SJCRH30 (cell line): ENCODE measurements at regions not wholly inside any gene's neighbourhood (a gene's known extent, or its start where the extent isn't known, plus 50 kb on each side); places are given as distances from the start of the nearest gene placed in this dataset.

Source experiments
- DNase-seq, 2 experiments: peaks; one replicate each; pipeline ENCODE4 v3.0.0-alpha.2; 2015 to 2020
- H3K27ac ChIP-seq: fragments of 250-450 bp; sonication (Bioruptor Pico); 2 replicates; pipeline ENCODE4 v1.5.1; 2020; ENCODE audit warnings: mild to moderate bottlenecking, moderate library complexity
- H3K27me3 ChIP-seq: fragments of 250-450 bp; sonication (Bioruptor Pico); 2 replicates; pipeline ENCODE4 v1.5.1; 2020; ENCODE audit warnings: mild to moderate bottlenecking, moderate library complexity
- H3K36me3 ChIP-seq: fragments of 250-450 bp; sonication (Bioruptor Pico); 2 replicates; pipeline ENCODE4 v1.5.1; 2020; ENCODE audit warnings: mild to moderate bottlenecking, moderate library complexity
- H3K4me1 ChIP-seq: fragments of 250-450 bp; sonication (Bioruptor Pico); 2 replicates; pipeline ENCODE4 v1.5.1; 2020; ENCODE audit warnings: mild to moderate bottlenecking, moderate library complexity
- H3K4me3 ChIP-seq: fragments of 250-450 bp; sonication (Bioruptor Pico); 2 replicates; pipeline ENCODE4 v1.5.1; 2020; ENCODE audit warnings: mild to moderate bottlenecking, moderate library complexity
- H3K9me3 ChIP-seq: fragments of 250-450 bp; sonication (Bioruptor Pico); replicated peaks from 2 replicates; pipeline ENCODE4 v1.5.1; 2020; ENCODE audit warnings: mild to moderate bottlenecking, moderate library complexity

GRCh38 chr6:105483492-105483891, 80.6 kb upstream of the PREP start:
- peaks cover 2% of the 10 kb centered on the region; the same call in 1 of the 2 replicates for H3K4me1 ChIP-seq
- H3K27me3 ChIP-seq = peaks cover 4% of the 10 kb centered on the region; the same call in 1 of the 2 replicates
- H3K36me3 ChIP-seq = no peaks in the 10 kb centered on the region
- no peak for DNase-seq
- H3K4me3 ChIP-seq = no peak overlapping the region
- H3K27ac ChIP-seq = no peak overlapping the region
- H3K9me3 ChIP-seq = no peaks in the 10 kb centered on the region; the same call in 1 of the 2 replicates

GRCh38 chr6:105482921-105483320, 80.0 kb upstream of the PREP start:
- H3K27me3 ChIP-seq = no peaks in the 10 kb centered on the region
- no peak for DNase-seq
- peaks cover 2% of the 10 kb centered on the region; the same call in 1 of the 2 replicates for H3K4me1 ChIP-seq
- no peak overlapping the region for H3K27ac ChIP-seq
- H3K36me3 ChIP-seq = no peaks in the 10 kb centered on the region
- no peak overlapping the region for H3K4me3 ChIP-seq
- no peaks in the 10 kb centered on the region; the same call in 1 of the 2 replicates for H3K9me3 ChIP-seq

- H3K27ac ChIP-seq = no peak overlapping the region
These were observed 79.5 kb upstream of the PREP start for GRCh38 chr6:105482227-105482844.

GRCh38 chr6:105476978-105477377, 74.1 kb upstream of the PREP start:
- peaks cover under 1% of the 10 kb centered on the region for H3K4me1 ChIP-seq
- DNase-seq = no peak

More at GRCh38 chr6:105482227-105482844, 79.5 kb upstream of the PREP start:
- Histone ChIP-seq H3K36me3 (no peaks in the 10 kb centered on the region), H3K4me3 (no peak overlapping the region), H3K9me3 (no peaks in the 10 kb centered on the region; the same call in 1 of the 2 replicates), H3K27me3 (no peaks in the 10 kb centered on the region), H3K4me1 (peaks cover 2% of the 10 kb centered on the region; the same call in 1 of the 2 replicates)
- DNase-seq = peak; percentile 49 to 64

GRCh38 chr6:105474234-105474633, 71.4 kb upstream of the PREP start:
- DNase-seq = peak; percentile 14 to 53
- Histone ChIP-seq H3K27ac (no peak overlapping the region), H3K9me3 (no peaks in the 10 kb centered on the region; the same call in 1 of the 2 replicates), H3K4me1 (no peaks in the 10 kb centered on the region; the same call in 1 of the 2 replicates), H3K4me3 (no peak overlapping the region), H3K36me3 (no peaks in the 10 kb centered on the region), H3K27me3 (no peaks in the 10 kb centered on the region)

More at GRCh38 chr6:105476978-105477377, 74.1 kb upstream of the PREP start:
- no peaks in the 10 kb centered on the region for H3K27me3 ChIP-seq
- H3K36me3 ChIP-seq = no peaks in the 10 kb centered on the region
- no peak overlapping the region for H3K27ac ChIP-seq
- H3K4me3 ChIP-seq = no peak overlapping the region
- H3K9me3 ChIP-seq = no peaks in the 10 kb centered on the region; the same call in 1 of the 2 replicates

GRCh38 chr6:105469946-105470345, 67.1 kb upstream of the PREP start:
- H3K4me1 ChIP-seq = no peaks in the 10 kb centered on the region; the same call in 1 of the 2 replicates
- no peaks in the 10 kb centered on the region for H3K36me3 ChIP-seq
- no peak overlapping the region for H3K27ac ChIP-seq
- H3K27me3 ChIP-seq = no peaks in the 10 kb centered on the region
- no peaks in the 10 kb centered on the region for H3K9me3 ChIP-seq
- no peak for DNase-seq
- no peak overlapping the region for H3K4me3 ChIP-seq

- Histone ChIP-seq H3K36me3 (no peaks in the 10 kb centered on the region), H3K9me3 (no peaks in the 10 kb centered on the region), H3K4me1 (no peaks in the 10 kb centered on the region), H3K4me3 (no peak overlapping the region), H3K27me3 (no peaks in the 10 kb centered on the region), H3K27ac (no peak overlapping the region)
- DNase-seq = no peak
These were observed 66.0 kb upstream of the PREP start for GRCh38 chr6:105468850-105469249.

GRCh38 chr6:105460860-105461259, 58.0 kb upstream of the PREP start:
- Histone ChIP-seq H3K27me3 (no peaks in the 10 kb centered on the region), H3K4me1 (peaks cover 5% of the 10 kb centered on the region)

GRCh38 chr6:105459864-105460263, 57.0 kb upstream of the PREP start:
- H3K36me3 ChIP-seq = no peaks in the 10 kb centered on the region
- no peak for DNase-seq
- no peaks in the 10 kb centered on the region for H3K9me3 ChIP-seq
- H3K4me3 ChIP-seq = no peak overlapping the region
- peaks cover 5% of the 10 kb centered on the region for H3K4me1 ChIP-seq
- no peaks in the 10 kb centered on the region for H3K27me3 ChIP-seq
- no peak overlapping the region for H3K27ac ChIP-seq

More at GRCh38 chr6:105460860-105461259, 58.0 kb upstream of the PREP start:
- Histone ChIP-seq H3K4me3 (no peak overlapping the region), H3K27ac (no peak overlapping the region), H3K9me3 (no peaks in the 10 kb centered on the region), H3K36me3 (no peaks in the 10 kb centered on the region)
- no peak for DNase-seq

- peak; percentile 11 to 28 for DNase-seq
- Histone ChIP-seq H3K9me3 (no peaks in the 10 kb centered on the region), H3K27ac (no peak overlapping the region), H3K36me3 (no peaks in the 10 kb centered on the region), H3K4me1 (peaks cover 5% of the 10 kb centered on the region), H3K27me3 (no peaks in the 10 kb centered on the region), H3K4me3 (0 out of 2 replicates have a peak overlapping the region, but pooled peaks have one; percentile 4)
These were observed 56.2 kb upstream of the PREP start for GRCh38 chr6:105459049-105459448.

GRCh38 chr6:105458551-105458950, 55.7 kb upstream of the PREP start:
- DNase-seq = no peak
- no peak overlapping the region for H3K4me3 ChIP-seq
- H3K4me1 ChIP-seq = peaks cover 5% of the 10 kb centered on the region
- no peaks in the 10 kb centered on the region for H3K27me3 ChIP-seq
- no peaks in the 10 kb centered on the region for H3K9me3 ChIP-seq
- H3K36me3 ChIP-seq = no peaks in the 10 kb centered on the region
- H3K27ac ChIP-seq = no peak overlapping the region

GRCh38 chr6:105458084-105458483, 55.2 kb upstream of the PREP start:
- Histone ChIP-seq H3K4me3 (no peak overlapping the region), H3K9me3 (no peaks in the 10 kb centered on the region), H3K27ac (no peak overlapping the region), H3K27me3 (no peaks in the 10 kb centered on the region), H3K36me3 (no peaks in the 10 kb centered on the region), H3K4me1 (peaks cover 5% of the 10 kb centered on the region)
- no peak for DNase-seq

- H3K36me3 ChIP-seq = no peaks in the 10 kb centered on the region
- no peaks in the 10 kb centered on the region for H3K9me3 ChIP-seq
- H3K4me3 ChIP-seq = no peak overlapping the region
- no peaks in the 10 kb centered on the region for H3K4me1 ChIP-seq
- DNase-seq = no peak
- H3K27me3 ChIP-seq = no peaks in the 10 kb centered on the region
- H3K27ac ChIP-seq = no peak overlapping the region
These were observed 51.1 kb upstream of the PREP start for GRCh38 chr6:105453968-105454367.

- Histone ChIP-seq H3K4me1 (no peaks in the 10 kb centered on the region), H3K27me3 (no peaks in the 10 kb centered on the region), H3K9me3 (no peaks in the 10 kb centered on the region), H3K4me3 (no peak overlapping the region), H3K27ac (no peak overlapping the region), H3K36me3 (no peaks in the 10 kb centered on the region)
- DNase-seq = no peak
These were observed 50.3 kb upstream of the PREP start for GRCh38 chr6:105452924-105453756.
